ENCODE measurements at regions not wholly inside any gene's neighbourhood (a gene's known extent, or its start where the extent isn't known, plus 50 kb on each side); places are given as distances from the start of the nearest gene placed in this dataset.

DNA sequence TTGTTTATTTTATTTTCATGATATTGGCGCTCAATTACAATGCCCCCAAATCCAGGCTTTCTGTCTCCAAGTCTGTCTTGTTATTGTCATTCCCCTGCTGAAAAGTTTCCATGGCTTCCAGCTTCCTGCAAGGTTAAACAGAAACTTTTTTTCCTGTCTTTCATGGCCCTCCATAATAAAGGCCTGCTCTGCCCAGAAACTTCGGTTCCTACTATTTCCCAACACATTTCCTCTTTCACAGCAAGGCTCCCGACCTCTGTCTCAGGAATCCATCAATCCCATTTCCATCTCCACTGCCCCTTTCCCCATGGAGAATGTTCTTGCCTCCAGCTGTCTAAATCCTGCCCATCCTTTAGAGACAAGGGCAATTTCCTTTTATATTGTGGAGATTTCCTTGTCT, 365.2 kb upstream of the JARID2 start:
- TF ChIP-seq CTCF (conservative IDR thresholded peaks at IDR 0.05) (no peak), EZH2 (IDR thresholded peaks at IDR 0.05; ENCODE audit: low read depth) (no peak)
